ENCODE measurements at regions not wholly inside any gene's neighbourhood (a gene's known extent, or its start where the extent isn't known, plus 50 kb on each side); places are given as distances from the start of the nearest gene placed in this dataset.

DNA sequence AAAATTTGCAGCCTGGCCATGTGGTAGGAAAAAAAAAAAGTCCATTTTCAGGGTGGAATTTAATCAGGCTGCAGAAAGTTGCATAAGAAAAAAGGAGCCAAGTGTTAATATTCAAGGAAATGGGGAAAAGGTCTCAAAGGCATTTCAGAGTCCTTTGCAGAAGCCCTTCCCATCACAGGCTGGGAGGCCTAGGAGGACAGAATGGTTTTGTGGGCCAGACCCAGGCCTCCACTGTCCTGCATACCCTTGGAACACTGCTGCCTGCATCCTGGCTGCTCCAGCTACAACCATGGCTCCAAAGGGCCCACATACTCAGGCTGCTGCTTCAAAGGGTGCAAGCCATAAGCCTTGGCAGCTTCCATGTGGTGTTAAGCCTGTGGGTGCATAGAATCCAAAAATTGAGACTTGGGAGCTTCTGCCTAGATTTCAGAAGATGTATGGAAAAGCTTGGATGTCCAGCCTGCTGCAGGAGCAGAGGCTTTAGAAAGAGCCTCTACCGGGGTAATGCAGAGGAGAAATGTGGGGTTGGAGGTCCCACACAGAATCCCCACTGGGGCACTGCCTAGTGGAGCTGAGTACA, 239.0 kb upstream of the STXBP5 start:
- H3K27me3 ChIP-seq (ENCODE audit: insufficient read depth, poor library complexity, severe bottlenecking), result no peaks in the 10 kb centered on the region
- no peak for DNase-seq (ENCODE audit: low read depth in 1 of 2, low spot score in 1 of 2)
- no peak for TF ChIP-seq SPI1 (IDR thresholded peaks at IDR 0.05; ENCODE audit: borderline replicate concordance, low read depth)
- TF ChIP-seq GABPA (IDR thresholded peaks at IDR 0.05; ENCODE audit: low read depth), result no peak
- TF ChIP-seq POLR2AphosphoS5 (IDR thresholded peaks at IDR 0.05; ENCODE audit: low read depth), result no peak
- H3K27ac ChIP-seq (replicated peaks), result no peak overlapping the region
- no peak overlapping the region for H3K4me3 ChIP-seq (replicated peaks; ENCODE audit: insufficient read depth, low read length)

GRCh38 chr6:146968041-146968760, 236.0 kb upstream of the STXBP5 start:
- Histone ChIP-seq H3K27ac (replicated peaks) (no peak overlapping the region), H3K27me3 (ENCODE audit: insufficient read depth, poor library complexity, severe bottlenecking) (no peaks in the 10 kb centered on the region), H3K4me3 (replicated peaks; ENCODE audit: insufficient read depth, low read length) (no peak overlapping the region)
- no peak for TF ChIP-seq SPI1 (IDR thresholded peaks at IDR 0.05; ENCODE audit: borderline replicate concordance, low read depth)
- TF ChIP-seq CTCF (IDR thresholded peaks at IDR 0.05; ENCODE audit: insufficient read depth, low read length), result no peak
- no peak for TF ChIP-seq GABPA (IDR thresholded peaks at IDR 0.05; ENCODE audit: low read depth)
- TF ChIP-seq, protein P1, sequence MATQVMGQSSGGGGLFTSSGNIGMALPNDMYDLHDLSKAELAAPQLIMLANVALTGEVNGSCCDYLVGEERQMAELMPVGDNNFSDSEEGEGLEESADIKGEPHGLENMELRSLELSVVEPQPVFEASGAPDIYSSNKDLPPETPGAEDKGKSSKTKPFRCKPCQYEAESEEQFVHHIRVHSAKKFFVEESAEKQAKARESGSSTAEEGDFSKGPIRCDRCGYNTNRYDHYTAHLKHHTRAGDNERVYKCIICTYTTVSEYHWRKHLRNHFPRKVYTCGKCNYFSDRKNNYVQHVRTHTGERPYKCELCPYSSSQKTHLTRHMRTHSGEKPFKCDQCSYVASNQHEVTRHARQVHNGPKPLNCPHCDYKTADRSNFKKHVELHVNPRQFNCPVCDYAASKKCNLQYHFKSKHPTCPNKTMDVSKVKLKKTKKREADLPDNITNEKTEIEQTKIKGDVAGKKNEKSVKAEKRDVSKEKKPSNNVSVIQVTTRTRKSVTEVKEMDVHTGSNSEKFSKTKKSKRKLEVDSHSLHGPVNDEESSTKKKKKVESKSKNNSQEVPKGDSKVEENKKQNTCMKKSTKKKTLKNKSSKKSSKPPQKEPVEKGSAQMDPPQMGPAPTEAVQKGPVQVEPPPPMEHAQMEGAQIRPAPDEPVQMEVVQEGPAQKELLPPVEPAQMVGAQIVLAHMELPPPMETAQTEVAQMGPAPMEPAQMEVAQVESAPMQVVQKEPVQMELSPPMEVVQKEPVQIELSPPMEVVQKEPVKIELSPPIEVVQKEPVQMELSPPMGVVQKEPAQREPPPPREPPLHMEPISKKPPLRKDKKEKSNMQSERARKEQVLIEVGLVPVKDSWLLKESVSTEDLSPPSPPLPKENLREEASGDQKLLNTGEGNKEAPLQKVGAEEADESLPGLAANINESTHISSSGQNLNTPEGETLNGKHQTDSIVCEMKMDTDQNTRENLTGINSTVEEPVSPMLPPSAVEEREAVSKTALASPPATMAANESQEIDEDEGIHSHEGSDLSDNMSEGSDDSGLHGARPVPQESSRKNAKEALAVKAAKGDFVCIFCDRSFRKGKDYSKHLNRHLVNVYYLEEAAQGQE (IDR thresholded peaks at IDR 0.05; ENCODE audit: insufficient replicate concordance, low read depth), result no peak
- TF ChIP-seq POLR2AphosphoS5 (IDR thresholded peaks at IDR 0.05; ENCODE audit: low read depth), result no peak
- DNase-seq (ENCODE audit: low read depth in 1 of 2, low spot score in 1 of 2), result no peak

DNA sequence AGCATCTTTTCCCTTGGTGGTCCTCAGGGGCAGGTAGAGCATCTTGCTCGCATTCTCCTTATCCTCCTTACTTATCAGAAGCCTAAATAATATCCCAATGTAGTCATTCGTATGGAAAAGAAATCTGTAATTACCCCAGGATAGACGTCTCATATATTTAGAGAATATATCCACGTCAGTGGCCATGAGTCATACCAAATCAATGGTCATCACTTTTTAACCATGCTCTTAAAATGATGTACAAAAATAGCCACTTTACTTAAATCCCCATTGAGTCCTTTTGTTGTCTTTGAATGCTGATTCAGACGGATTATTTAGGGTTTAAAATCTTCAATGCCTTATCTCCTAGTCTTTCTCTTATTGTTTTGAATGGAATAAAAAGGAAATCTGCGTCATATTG, 231.7 kb upstream of the STXBP5 start:
- no peaks in the 10 kb centered on the region for H3K27me3 ChIP-seq (ENCODE audit: insufficient read depth, poor library complexity, severe bottlenecking)
- DNase-seq (ENCODE audit: low read depth in 1 of 2, low spot score in 1 of 2), result no peak
- H3K4me3 ChIP-seq (replicated peaks; ENCODE audit: insufficient read depth, low read length), result no peak overlapping the region
- H3K27ac ChIP-seq (replicated peaks), result no peak overlapping the region
- TF ChIP-seq SPI1 (IDR thresholded peaks at IDR 0.05; ENCODE audit: borderline replicate concordance, low read depth) (no peak), POLR2AphosphoS5 (IDR thresholded peaks at IDR 0.05; ENCODE audit: low read depth) (no peak), CTCF (IDR thresholded peaks at IDR 0.05; ENCODE audit: insufficient read depth, low read length) (no peak), GABPA (IDR thresholded peaks at IDR 0.05; ENCODE audit: low read depth) (no peak)
- TF ChIP-seq, protein P1 (IDR thresholded peaks at IDR 0.05; ENCODE audit: insufficient replicate concordance, low read depth), result no peak

GRCh38 chr6:146974351-146974750, 229.9 kb upstream of the STXBP5 start:
- H3K4me3 ChIP-seq (replicated peaks; ENCODE audit: insufficient read depth, low read length), result no peak overlapping the region
- DNase-seq (ENCODE audit: low read depth in 1 of 2, low spot score in 1 of 2), result no peak
- no peak overlapping the region for H3K27ac ChIP-seq (replicated peaks)
- H3K27me3 ChIP-seq (ENCODE audit: insufficient read depth, poor library complexity, severe bottlenecking), result no peaks in the 10 kb centered on the region
- TF ChIP-seq CTCF (IDR thresholded peaks at IDR 0.05; ENCODE audit: insufficient read depth, low read length), result no peak
